NOMO-1 treated with dmso at 0.1 percent for 144 hours (cell line): ENCODE measurements at regions not wholly inside any gene's neighbourhood (a gene's known extent, or its start where the extent isn't known, plus 50 kb on each side); places are given as distances from the start of the nearest gene placed in this dataset.
"Not testable (repeated sequence)": the region's sequence is repeated elsewhere in the genome, so short reads cannot be mapped to it uniquely, and the experiment has no call there.

Source experiments
- DNase-seq: peaks from one replicate; lab custom pipeline; 2025; ENCODE audit not compliant: unreplicated experiment; lab: John Stamatoyannopoulos, UW

DNA sequence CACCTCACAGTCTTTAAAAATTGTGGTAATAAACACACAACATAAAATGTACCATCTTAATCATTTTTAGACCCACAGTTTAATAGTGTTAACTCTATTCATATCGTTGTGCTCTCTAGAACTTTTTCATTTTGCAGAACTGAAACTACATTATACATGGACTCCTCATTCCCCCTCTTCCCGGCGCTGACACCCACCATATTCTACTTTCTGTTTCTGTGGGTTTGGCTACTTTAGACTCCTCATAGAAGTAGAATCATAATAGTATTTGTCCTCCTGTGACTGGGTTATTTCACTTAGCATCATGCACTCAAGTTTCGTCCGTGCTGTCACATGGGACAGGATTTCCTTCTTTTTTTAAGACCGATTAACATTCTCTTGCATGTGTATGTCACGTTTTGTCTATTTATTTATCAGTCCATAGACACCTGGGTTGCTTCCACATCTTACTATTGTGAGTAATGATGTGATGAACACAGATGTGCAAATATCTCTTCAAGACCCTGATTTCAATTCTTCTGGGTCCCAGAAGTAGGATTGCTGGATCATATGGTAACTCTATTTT lies 62.9 kb upstream of the TMPRSS2 start:
- DNase-seq: peak; percentile 26

- DNase-seq: no peak
Observed at GRCh38 chr21:41568606-41569385, 60.8 kb upstream of the TMPRSS2 start.

- DNase-seq: no peak
Observed at GRCh38 chr21:41567901-41568510, 60.0 kb upstream of the TMPRSS2 start.

- not testable (repeated sequence) for DNase-seq
Observed at GRCh38 chr21:41567237-41567636, 59.3 kb upstream of the TMPRSS2 start.

GRCh38 chr21:41566500-41567014 lies 58.6 kb upstream of the TMPRSS2 start:
- no peak for DNase-seq

DNA sequence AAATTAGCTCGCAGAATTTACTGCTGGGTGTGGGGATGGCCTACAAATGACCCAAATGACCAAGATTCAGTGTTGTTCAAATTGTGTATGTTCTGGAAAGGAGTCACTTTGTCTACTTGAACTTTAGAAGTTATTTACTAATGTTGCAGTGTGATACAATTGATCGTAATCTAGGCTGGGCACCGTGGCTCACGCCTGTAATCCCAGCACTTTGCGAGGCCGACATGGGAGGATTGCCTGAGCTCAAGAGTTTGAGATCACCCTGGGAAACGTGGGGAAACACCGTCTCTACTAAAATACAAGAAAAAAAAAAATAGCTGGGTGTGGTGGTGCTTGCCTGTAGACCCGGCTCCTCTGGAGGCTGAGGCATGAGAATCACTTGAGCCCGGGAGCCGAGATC lies 57.6 kb upstream of the TMPRSS2 start:
- DNase-seq: no peak

DNA sequence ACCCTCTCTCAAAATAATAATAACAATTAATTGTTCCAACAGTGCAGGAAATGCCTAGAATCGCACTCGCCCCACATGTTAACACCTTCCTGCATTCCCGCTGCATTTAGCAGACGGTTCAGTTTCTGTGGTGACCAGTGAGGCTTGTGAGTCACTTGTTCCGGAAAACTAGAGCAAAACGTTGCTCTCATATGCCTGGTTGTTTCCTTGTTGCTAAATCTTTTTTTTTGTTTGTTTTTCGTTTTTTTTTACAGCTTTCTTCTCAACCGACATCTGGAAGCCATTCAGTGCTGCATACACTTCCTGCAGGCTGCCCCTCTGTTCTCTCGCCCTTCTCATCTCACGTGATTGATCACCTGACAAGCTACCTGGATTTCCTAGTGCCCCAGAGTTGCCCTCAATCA lies 56.9 kb upstream of the TMPRSS2 start:
- DNase-seq: peak; percentile 29

DNA sequence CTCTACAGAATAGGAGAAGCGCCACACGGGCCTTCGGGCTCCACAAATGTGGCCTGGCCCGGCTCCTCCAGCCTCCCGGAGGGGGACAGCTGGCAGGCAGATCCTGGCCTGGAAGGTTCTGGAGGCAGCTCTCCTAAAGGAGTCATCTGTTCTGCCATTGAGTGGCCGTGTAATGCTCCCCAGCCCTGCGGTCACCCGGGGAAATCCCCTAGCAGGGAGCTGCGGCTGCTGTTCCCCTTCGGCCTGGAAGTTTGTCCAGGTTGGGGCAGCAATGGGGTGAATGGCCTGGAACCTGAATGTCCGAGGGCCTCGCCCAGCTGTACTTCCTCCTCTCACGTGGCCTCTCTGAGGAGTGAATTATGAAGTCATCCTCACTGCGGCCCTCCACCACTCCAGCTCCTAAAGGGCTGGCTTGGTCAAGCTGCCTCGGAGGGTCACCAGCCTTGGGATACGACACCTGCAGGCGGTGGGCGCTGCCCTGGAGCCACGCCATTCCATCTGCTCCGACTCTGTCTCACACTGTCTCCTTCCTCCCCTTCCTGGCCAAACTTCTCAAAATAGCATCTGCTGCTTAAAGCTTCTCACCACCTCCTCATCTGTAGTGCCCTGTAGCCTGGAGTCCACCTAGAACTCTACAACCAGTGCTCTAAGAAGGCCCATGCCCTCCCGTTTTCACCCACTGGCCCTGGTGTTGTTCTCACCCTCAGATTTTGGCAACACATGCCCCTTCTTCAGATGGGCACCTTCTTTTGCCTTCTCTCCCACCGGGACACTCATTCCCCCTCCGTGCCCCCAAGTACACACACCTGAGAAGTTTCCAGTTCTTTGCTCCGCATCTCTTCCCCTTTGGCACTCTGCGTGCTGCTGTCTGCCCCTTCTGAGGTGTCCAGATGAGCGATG lies 54.4 kb upstream of the TMPRSS2 start:
- DNase-seq: no peak

DNA sequence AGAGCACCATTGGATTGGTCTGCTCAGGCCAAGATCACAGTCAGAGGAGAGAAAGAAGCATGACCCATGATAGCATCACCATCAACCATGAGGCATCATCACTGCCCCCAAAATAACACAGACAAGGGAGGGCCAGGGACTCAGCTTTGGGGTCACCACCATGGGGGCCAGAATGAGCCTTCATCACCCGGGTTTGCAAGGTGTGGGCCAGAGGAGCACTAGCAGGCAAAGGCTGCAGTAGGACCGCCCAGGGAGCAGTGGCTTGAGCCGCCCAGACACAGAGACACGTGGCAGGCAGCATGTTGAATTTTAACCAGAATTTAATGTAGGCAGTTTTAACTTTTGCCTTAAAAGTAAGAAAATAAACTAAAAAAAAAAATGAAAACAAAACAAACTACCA lies 53.7 kb upstream of the TMPRSS2 start:
- no peak for DNase-seq

DNA sequence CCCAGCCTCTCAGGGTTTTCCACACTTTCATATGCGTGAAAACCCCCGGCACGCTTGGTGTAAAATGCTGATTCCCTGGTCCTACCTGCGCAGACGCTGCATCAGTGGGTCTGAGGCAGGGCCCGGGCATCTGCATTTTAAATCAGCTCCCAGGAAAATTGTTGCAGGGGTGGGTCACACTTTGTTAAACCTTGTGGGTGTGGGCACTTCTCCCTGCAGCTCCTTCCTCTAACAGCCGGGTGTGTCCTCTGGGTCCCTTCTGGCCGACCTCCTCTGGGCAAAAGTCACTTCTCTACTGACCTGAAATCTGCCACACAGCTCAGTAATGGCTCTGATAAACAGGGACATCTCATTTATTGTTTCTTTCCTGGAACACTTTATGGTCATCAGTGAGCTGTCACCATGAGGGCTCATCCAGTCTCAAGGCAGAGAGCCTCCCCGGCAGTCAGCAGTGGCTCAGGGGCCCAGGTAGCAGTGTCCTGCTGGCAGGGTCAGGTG lies 52.8 kb upstream of the TMPRSS2 start:
- no peak for DNase-seq

GRCh38 chr21:41559658-41560631 lies 52.0 kb upstream of the TMPRSS2 start:
- DNase-seq: no peak

DNA sequence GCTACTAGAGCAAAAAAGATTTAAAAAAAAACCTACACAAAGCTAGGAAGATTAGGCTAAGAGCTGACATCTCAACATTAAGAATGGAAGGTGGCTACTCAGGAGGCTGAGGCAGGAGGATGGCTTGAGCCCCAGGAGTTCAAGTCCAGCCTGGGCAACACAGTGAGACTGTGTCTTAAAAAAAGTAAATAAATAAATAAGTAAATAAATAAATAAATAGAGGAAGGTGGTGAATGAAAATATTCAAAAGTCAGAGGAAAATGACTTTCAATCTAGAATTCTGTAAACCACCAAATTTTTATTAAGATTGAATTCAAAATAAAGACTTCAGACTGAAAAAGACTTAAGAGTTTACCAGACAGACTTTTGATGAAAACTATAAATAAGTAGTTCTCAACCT lies 50.9 kb upstream of the TMPRSS2 start:
- DNase-seq: no peak

DNA sequence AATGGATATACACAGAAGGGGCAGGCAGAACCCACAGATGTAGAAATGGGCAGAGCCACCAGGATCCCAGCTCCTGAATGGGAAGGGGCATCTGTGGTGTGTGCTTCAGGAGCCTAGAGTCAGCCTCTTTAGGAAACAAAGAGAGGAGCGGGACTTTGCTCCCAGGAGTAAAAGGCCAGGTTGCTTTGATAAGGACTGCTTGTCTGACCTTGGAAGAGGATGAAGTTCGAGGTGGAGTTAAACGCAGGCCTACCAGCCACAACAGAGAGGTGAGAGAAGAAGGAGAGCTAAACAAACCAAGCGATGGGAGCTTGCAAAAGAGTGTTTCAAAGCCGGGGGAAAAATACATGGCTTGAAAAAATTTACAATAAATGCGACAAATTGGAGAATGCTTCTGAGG lies 49.9 kb upstream of the TMPRSS2 start:
- DNase-seq: no peak
